Fibroblast of the aortic adventitia (primary cell): ENCODE measurements at regions not wholly inside any gene's neighbourhood (a gene's known extent, or its start where the extent isn't known, plus 50 kb on each side); places are given as distances from the start of the nearest gene placed in this dataset.

ENCODE experiments used
- DNase-seq: peaks from one replicate; pipeline ENCODE4 v3.0.0-alpha.2; 2010; ENCODE audit warnings: low read depth
- H3K4me3 ChIP-seq: 2 replicates; pipeline ENCODE4 v1.5.1; 2011; ENCODE audit warnings: low read depth, mild to moderate bottlenecking, control low read depth, low read length, moderate library complexity
- TF ChIP-seq, protein P1 (sequence below): IDR thresholded peaks from 2 replicates; pipeline ENCODE4 v1.5.1; 2011; ENCODE audit warnings: mild to moderate bottlenecking, low read length, control low read depth, inconsistent platforms; ENCODE audit not compliant: insufficient read depth

GRCh38 chr2:65630643-65631042, 198.2 kb upstream of the SPRED2 start:
- H3K4me3 ChIP-seq, result no peak overlapping the region
- TF ChIP-seq, protein P1, sequence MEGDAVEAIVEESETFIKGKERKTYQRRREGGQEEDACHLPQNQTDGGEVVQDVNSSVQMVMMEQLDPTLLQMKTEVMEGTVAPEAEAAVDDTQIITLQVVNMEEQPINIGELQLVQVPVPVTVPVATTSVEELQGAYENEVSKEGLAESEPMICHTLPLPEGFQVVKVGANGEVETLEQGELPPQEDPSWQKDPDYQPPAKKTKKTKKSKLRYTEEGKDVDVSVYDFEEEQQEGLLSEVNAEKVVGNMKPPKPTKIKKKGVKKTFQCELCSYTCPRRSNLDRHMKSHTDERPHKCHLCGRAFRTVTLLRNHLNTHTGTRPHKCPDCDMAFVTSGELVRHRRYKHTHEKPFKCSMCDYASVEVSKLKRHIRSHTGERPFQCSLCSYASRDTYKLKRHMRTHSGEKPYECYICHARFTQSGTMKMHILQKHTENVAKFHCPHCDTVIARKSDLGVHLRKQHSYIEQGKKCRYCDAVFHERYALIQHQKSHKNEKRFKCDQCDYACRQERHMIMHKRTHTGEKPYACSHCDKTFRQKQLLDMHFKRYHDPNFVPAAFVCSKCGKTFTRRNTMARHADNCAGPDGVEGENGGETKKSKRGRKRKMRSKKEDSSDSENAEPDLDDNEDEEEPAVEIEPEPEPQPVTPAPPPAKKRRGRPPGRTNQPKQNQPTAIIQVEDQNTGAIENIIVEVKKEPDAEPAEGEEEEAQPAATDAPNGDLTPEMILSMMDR, result no peak
- DNase-seq, result peak; percentile 36

- TF ChIP-seq, protein P1, result no peak
- no peak for DNase-seq
- no peak overlapping the region for H3K4me3 ChIP-seq
Measured at GRCh38 chr2:65628156-65628555, 195.8 kb upstream of the SPRED2 start.

DNA sequence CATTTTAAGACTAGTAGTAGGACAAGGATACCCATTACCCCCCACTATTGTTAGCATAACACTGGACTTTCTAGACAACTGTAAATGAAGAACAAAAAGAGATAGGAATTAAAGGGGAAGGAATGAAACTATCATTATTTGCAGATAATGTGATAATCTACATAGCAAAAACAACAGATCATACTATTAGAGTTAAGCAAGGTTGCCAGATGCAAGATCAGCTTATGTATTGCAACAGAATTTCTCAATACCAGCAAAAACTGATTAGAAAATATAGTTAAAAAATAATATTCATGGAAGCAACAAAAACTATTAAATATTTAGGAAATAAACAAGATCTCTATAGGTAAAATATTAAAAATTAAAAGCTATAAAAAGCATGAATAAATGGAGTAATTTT, 194.4 kb upstream of the SPRED2 start:
- TF ChIP-seq, protein P1, result no peak
- peak; percentile 17 for DNase-seq
- no peak overlapping the region for H3K4me3 ChIP-seq

DNA sequence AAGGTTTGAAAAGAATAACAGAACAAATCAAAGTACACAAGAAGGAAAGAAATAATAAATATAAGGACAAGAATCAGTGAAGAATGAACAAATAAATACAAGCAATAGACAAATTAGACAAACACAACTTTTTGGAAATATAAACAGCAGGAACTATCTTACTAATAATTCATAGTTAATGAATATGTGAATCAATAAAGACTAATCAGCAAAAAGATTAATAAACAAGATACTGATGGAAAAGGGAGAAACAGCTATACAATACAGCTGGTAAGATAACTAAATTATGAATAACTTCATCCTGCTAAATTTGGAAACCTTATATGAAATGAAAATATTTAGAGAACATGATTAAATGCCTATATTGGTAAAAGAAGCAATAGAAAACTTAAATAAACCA, 193.6 kb upstream of the SPRED2 start:
- TF ChIP-seq, protein P1, result no peak
- H3K4me3 ChIP-seq, result no peak overlapping the region
- DNase-seq, result no peak

DNA sequence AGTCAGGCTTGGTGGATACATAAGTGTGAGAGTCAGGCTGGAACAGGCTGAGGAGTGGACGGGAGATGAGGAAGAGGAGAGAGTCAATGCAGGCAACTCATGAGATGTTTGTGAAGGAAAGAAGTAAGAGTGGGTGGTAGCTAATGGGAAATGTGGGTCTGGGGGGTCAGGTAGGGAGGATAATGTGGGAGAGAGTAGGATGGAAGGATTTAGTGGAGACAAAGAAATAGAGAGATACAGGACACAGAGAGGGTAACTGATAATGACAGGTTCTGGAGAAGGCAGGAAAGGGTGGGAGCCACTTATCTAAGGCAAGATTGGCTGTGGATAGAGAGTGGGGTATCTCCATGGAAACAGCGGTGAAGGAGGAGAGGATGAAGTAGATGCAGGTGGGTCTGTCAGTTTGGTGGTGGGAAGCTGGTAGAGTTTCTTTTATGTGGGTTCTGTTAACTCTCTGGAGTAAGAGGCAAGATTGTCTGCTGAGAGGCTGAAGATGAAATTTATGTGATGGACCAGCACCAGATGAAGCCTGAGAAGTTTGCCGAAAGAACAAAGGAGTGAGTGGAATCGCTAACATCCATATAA, 190.6 kb upstream of the SPRED2 start:
- no peak overlapping the region for H3K4me3 ChIP-seq
- DNase-seq, result no peak
- TF ChIP-seq, protein P1, result no peak

DNA sequence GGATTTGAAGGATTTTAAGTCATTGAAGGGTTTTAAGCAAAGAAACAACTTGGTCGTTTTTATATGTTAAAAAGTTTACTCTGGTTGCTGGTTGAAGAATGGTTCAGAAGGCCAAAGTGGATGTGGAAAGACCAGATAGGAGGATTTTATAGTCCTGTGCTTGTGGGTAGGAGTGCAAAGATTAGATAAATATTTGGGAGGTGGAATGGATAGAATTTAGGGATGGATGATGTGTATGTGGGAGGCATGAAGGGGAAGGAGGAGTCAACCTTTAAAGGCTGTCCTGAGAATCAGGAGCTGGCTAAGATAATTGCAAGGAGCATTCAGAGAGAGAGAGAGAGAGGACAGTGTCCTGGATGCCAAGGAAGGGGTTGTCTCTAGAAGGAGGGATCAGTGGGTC, 190.1 kb upstream of the SPRED2 start:
- DNase-seq, result no peak
- no peak overlapping the region for H3K4me3 ChIP-seq
- TF ChIP-seq, protein P1, result no peak

- TF ChIP-seq, protein P1, result no peak
- no peak for DNase-seq
- H3K4me3 ChIP-seq, result no peak overlapping the region
Measured at GRCh38 chr2:65620524-65620923, 188.1 kb upstream of the SPRED2 start.
